HG03025 (cell line): ENCODE measurements at regions not wholly inside any gene's neighbourhood (a gene's known extent, or its start where the extent isn't known, plus 50 kb on each side); places are given as distances from the start of the nearest gene placed in this dataset.
"Not testable (repeated sequence)": the region's sequence is repeated elsewhere in the genome, so short reads cannot be mapped to it uniquely, and the experiment has no call there.

ENCODE experiments used
- ATAC-seq: cut with Tn5 transposase; IDR thresholded peaks from one replicate; pipeline ENCODE4 v1.9.1; 2021; ENCODE audit warnings: mild to moderate bottlenecking, moderate library complexity; ENCODE audit not compliant: unreplicated experiment, low FRiP score

- no peak for ATAC-seq
These were observed 603.7 kb downstream of the BNC2 start for GRCh38 chr9:16266648-16267276.

GRCh38 chr9:16267281-16268066 is 603.0 kb downstream of the BNC2 start:
- no peak for ATAC-seq

GRCh38 chr9:16268067-16268881 is 602.2 kb downstream of the BNC2 start:
- no peak for ATAC-seq

GRCh38 chr9:16271967-16272366 is 598.5 kb downstream of the BNC2 start:
- no peak for ATAC-seq

GRCh38 chr9:16272776-16273175 is 597.7 kb downstream of the BNC2 start:
- ATAC-seq: no peak

- no peak for ATAC-seq
These were observed 594.5 kb downstream of the BNC2 start for GRCh38 chr9:16275795-16276624.

- ATAC-seq: no peak
These were observed 593.6 kb downstream of the BNC2 start for GRCh38 chr9:16276866-16277265.

GRCh38 chr9:16277471-16277960 is 593.0 kb downstream of the BNC2 start:
- ATAC-seq: no peak

GRCh38 chr9:16278326-16278999 is 592.0 kb downstream of the BNC2 start:
- ATAC-seq: no peak

- no peak for ATAC-seq
These were observed 588.8 kb downstream of the BNC2 start for GRCh38 chr9:16281707-16282106.

- no peak for ATAC-seq
These were observed 588.3 kb downstream of the BNC2 start for GRCh38 chr9:16282216-16282615.

GRCh38 chr9:16282718-16283117 is 587.8 kb downstream of the BNC2 start:
- no peak for ATAC-seq

GRCh38 chr9:16286160-16286559 is 584.3 kb downstream of the BNC2 start:
- ATAC-seq: no peak

GRCh38 chr9:16289639-16290038 is 580.8 kb downstream of the BNC2 start:
- ATAC-seq: no peak

- no peak for ATAC-seq
These were observed 580.3 kb downstream of the BNC2 start for GRCh38 chr9:16290169-16290568.

GRCh38 chr9:16291921-16292320 is 578.5 kb downstream of the BNC2 start:
- no peak for ATAC-seq

GRCh38 chr9:16293610-16294009 is 576.9 kb downstream of the BNC2 start:
- ATAC-seq: no peak

GRCh38 chr9:16294133-16294770 is 576.2 kb downstream of the BNC2 start:
- no peak for ATAC-seq

GRCh38 chr9:16294940-16295339 is 575.5 kb downstream of the BNC2 start:
- ATAC-seq: not testable (repeated sequence)
